ENCODE measurements at regions not wholly inside any gene's neighbourhood (a gene's known extent, or its start where the extent isn't known, plus 50 kb on each side); places are given as distances from the start of the nearest gene placed in this dataset.

- no peak for TF ChIP-seq GATA2 (IDR thresholded peaks at IDR 0.05; ENCODE audit: low read depth, low read length)
- TF ChIP-seq GATA3 (IDR thresholded peaks at IDR 0.05; ENCODE audit: low read depth, low read length) = no peak
Observed at GRCh38 chr13:71291842-71292146, 575.2 kb downstream of the DACH1 start.
